Activated T-helper 1 cell treated with anti-CD3 and anti-CD28 coated beads, Interleukin-12 subunit alpha, Interleukin-12 subunit beta, Interleukin-2, Interleukin-4 antibody, amounts not matched to agents 30 ng/mL and 10 ng/mL and 1 ng/mL, durations not matched to agents 14 hours and 24 hours and 36 hours (primary cell): ENCODE measurements at regions not wholly inside any gene's neighbourhood (a gene's known extent, or its start where the extent isn't known, plus 50 kb on each side); places are given as distances from the start of the nearest gene placed in this dataset.

Source experiments
- DNase-seq: peaks from one replicate; pipeline ENCODE4 v3.0.0; 2021; ENCODE audit warnings: low spot score
- H3K27ac Mint-ChIP-seq: one replicate; pipeline ENCODE4 v1.8.0; 2021; ENCODE audit warnings: mild to moderate bottlenecking, mixed read lengths
- H3K27me3 Mint-ChIP-seq: one replicate; pipeline ENCODE4 v1.8.0; 2022; ENCODE audit warnings: mild to moderate bottlenecking, moderate library complexity, mixed read lengths; ENCODE audit not compliant: insufficient read depth
- H3K36me3 Mint-ChIP-seq: one replicate; pipeline ENCODE4 v1.8.0; 2021; ENCODE audit warnings: low read depth, mixed read lengths
- H3K4me1 Mint-ChIP-seq: one replicate; pipeline ENCODE4 v1.8.0; 2021; ENCODE audit warnings: low read depth, mixed read lengths
- H3K4me3 Mint-ChIP-seq: one replicate; pipeline ENCODE4 v1.8.0; 2021; ENCODE audit warnings: mild to moderate bottlenecking, moderate library complexity, mixed read lengths
- H3K9me3 Mint-ChIP-seq: one replicate; pipeline ENCODE4 v1.8.0; 2021; ENCODE audit warnings: mixed read lengths
- intact Hi-C: fragments of 100-400 bp; cut with micrococcal nuclease; formaldehyde crosslinking; loops from one replicate; pipeline ENCODE4 v1.15.1; 2024

GRCh38 chr14:96674121-96674520, 123.1 kb upstream of the VRK1 start:
- Mint-ChIP-seq H3K4me1 (no peaks in the 10 kb centered on the region), H3K9me3 (no peaks in the 10 kb centered on the region), H3K36me3 (no peaks in the 10 kb centered on the region), H3K27me3 (peaks cover 5% of the 10 kb centered on the region), H3K4me3 (no peak overlapping the region), H3K27ac (no peak overlapping the region)
- intact Hi-C loops, result no loop called here
- DNase-seq, result no peak

- Mint-ChIP-seq H3K4me1 (no peaks in the 10 kb centered on the region), H3K9me3 (no peaks in the 10 kb centered on the region), H3K4me3 (no peak overlapping the region), H3K36me3 (no peaks in the 10 kb centered on the region), H3K27me3 (peaks cover 5% of the 10 kb centered on the region), H3K27ac (no peak overlapping the region)
- intact Hi-C loops, result no loop called here
- no peak for DNase-seq
Measured at GRCh38 chr14:96676166-96676565, 121.0 kb upstream of the VRK1 start.

GRCh38 chr14:96681829-96682228, 115.4 kb upstream of the VRK1 start:
- no peaks in the 10 kb centered on the region for H3K36me3 Mint-ChIP-seq
- H3K27me3 Mint-ChIP-seq, result peaks cover 10% of the 10 kb centered on the region
- intact Hi-C loops, result no loop called here
- H3K4me1 Mint-ChIP-seq, result no peaks in the 10 kb centered on the region
- no peak for DNase-seq
- H3K27ac Mint-ChIP-seq, result no peak overlapping the region
- H3K9me3 Mint-ChIP-seq, result no peaks in the 10 kb centered on the region
- H3K4me3 Mint-ChIP-seq, result no peak overlapping the region

GRCh38 chr14:96682401-96682800, 114.8 kb upstream of the VRK1 start:
- Mint-ChIP-seq H3K36me3 (no peaks in the 10 kb centered on the region), H3K27me3 (peaks cover 10% of the 10 kb centered on the region), H3K4me1 (no peaks in the 10 kb centered on the region), H3K27ac (no peak overlapping the region), H3K9me3 (no peaks in the 10 kb centered on the region), H3K4me3 (no peak overlapping the region)
- no peak for DNase-seq
- intact Hi-C loops, result no loop called here

GRCh38 chr14:96683562-96684289, 113.5 kb upstream of the VRK1 start:
- Mint-ChIP-seq H3K36me3 (no peaks in the 10 kb centered on the region), H3K27me3 (peaks cover 12% of the 10 kb centered on the region), H3K4me3 (no peak overlapping the region), H3K4me1 (no peaks in the 10 kb centered on the region), H3K9me3 (no peaks in the 10 kb centered on the region), H3K27ac (no peak overlapping the region)
- intact Hi-C loops, result no loop called here
- no peak for DNase-seq

GRCh38 chr14:96686126-96686525, 111.1 kb upstream of the VRK1 start:
- intact Hi-C loops, result no loop called here

GRCh38 chr14:96688629-96689028, 108.6 kb upstream of the VRK1 start:
- no peaks in the 10 kb centered on the region for H3K9me3 Mint-ChIP-seq
- H3K4me1 Mint-ChIP-seq, result no peaks in the 10 kb centered on the region
- H3K27me3 Mint-ChIP-seq, result peaks cover 12% of the 10 kb centered on the region
- no peaks in the 10 kb centered on the region for H3K36me3 Mint-ChIP-seq
- no peak for DNase-seq
- no peak overlapping the region for H3K27ac Mint-ChIP-seq
- H3K4me3 Mint-ChIP-seq, result no peak overlapping the region
- intact Hi-C loops, result no loop called here

More at GRCh38 chr14:96686126-96686525, 111.1 kb upstream of the VRK1 start:
- Mint-ChIP-seq H3K9me3 (no peaks in the 10 kb centered on the region), H3K27me3 (peaks cover 12% of the 10 kb centered on the region), H3K27ac (no peak overlapping the region), H3K4me1 (no peaks in the 10 kb centered on the region), H3K4me3 (no peak overlapping the region), H3K36me3 (no peaks in the 10 kb centered on the region)
- no peak for DNase-seq

GRCh38 chr14:96690713-96691383, 106.3 kb upstream of the VRK1 start:
- no peaks in the 10 kb centered on the region for H3K36me3 Mint-ChIP-seq
- intact Hi-C loops, result no loop called here

GRCh38 chr14:96693252-96693820, 103.8 kb upstream of the VRK1 start:
- Mint-ChIP-seq H3K27me3 (peaks cover 4% of the 10 kb centered on the region), H3K27ac (no peak overlapping the region), H3K36me3 (no peaks in the 10 kb centered on the region), H3K4me1 (no peaks in the 10 kb centered on the region), H3K9me3 (no peaks in the 10 kb centered on the region), H3K4me3 (no peak overlapping the region)
- intact Hi-C loops, result no loop called here
- DNase-seq, result no peak

More at GRCh38 chr14:96690713-96691383, 106.3 kb upstream of the VRK1 start:
- Mint-ChIP-seq H3K27ac (no peak overlapping the region), H3K4me3 (no peak overlapping the region), H3K9me3 (no peaks in the 10 kb centered on the region), H3K4me1 (no peaks in the 10 kb centered on the region), H3K27me3 (peaks cover 6% of the 10 kb centered on the region)
- no peak for DNase-seq

- Mint-ChIP-seq H3K4me3 (no peak overlapping the region), H3K36me3 (no peaks in the 10 kb centered on the region), H3K4me1 (no peaks in the 10 kb centered on the region), H3K9me3 (no peaks in the 10 kb centered on the region), H3K27me3 (peaks cover 4% of the 10 kb centered on the region), H3K27ac (no peak overlapping the region)
- intact Hi-C loops, result no loop called here
- DNase-seq, result no peak
Measured at GRCh38 chr14:96693987-96694386, 103.2 kb upstream of the VRK1 start.

- no peaks in the 10 kb centered on the region for H3K36me3 Mint-ChIP-seq
- intact Hi-C loops, result no loop called here
- no peak for DNase-seq
- H3K27me3 Mint-ChIP-seq, result peaks cover 4% of the 10 kb centered on the region
- no peak overlapping the region for H3K4me3 Mint-ChIP-seq
- no peak overlapping the region for H3K27ac Mint-ChIP-seq
- no peaks in the 10 kb centered on the region for H3K4me1 Mint-ChIP-seq
- no peaks in the 10 kb centered on the region for H3K9me3 Mint-ChIP-seq
Measured at GRCh38 chr14:96698960-96699539, 98.1 kb upstream of the VRK1 start.

GRCh38 chr14:96699666-96700065, 97.5 kb upstream of the VRK1 start:
- H3K9me3 Mint-ChIP-seq, result no peaks in the 10 kb centered on the region
- no peak overlapping the region for H3K4me3 Mint-ChIP-seq
- no peak for DNase-seq
- intact Hi-C loops, result no loop called here
- peaks cover 4% of the 10 kb centered on the region for H3K27me3 Mint-ChIP-seq
- no peaks in the 10 kb centered on the region for H3K4me1 Mint-ChIP-seq
- no peak overlapping the region for H3K27ac Mint-ChIP-seq
- H3K36me3 Mint-ChIP-seq, result no peaks in the 10 kb centered on the region

GRCh38 chr14:96702831-96703230, 94.4 kb upstream of the VRK1 start:
- no peak overlapping the region for H3K4me3 Mint-ChIP-seq
- H3K27ac Mint-ChIP-seq, result no peak overlapping the region
- intact Hi-C loops, result no loop called here
- no peak for DNase-seq
- no peaks in the 10 kb centered on the region for H3K9me3 Mint-ChIP-seq
- peaks cover 4% of the 10 kb centered on the region for H3K27me3 Mint-ChIP-seq
- H3K4me1 Mint-ChIP-seq, result no peaks in the 10 kb centered on the region
- no peaks in the 10 kb centered on the region for H3K36me3 Mint-ChIP-seq
